HG03558 (cell line): ENCODE measurements at regions not wholly inside any gene's neighbourhood (a gene's known extent, or its start where the extent isn't known, plus 50 kb on each side); places are given as distances from the start of the nearest gene placed in this dataset.
"Not testable (repeated sequence)": the region's sequence is repeated elsewhere in the genome, so short reads cannot be mapped to it uniquely, and the experiment has no call there.

Experiments used
- ATAC-seq: cut with Tn5 transposase; IDR thresholded peaks from one replicate; pipeline ENCODE4 v1.9.1; 2021; ENCODE audit warnings: moderate number of reproducible peaks; ENCODE audit not compliant: unreplicated experiment; ENCODE audit errors: extremely low read depth

GRCh38 chr13:44308352-44308751 lies 65.3 kb upstream of the SERP2 start:
- ATAC-seq: no peak

DNA sequence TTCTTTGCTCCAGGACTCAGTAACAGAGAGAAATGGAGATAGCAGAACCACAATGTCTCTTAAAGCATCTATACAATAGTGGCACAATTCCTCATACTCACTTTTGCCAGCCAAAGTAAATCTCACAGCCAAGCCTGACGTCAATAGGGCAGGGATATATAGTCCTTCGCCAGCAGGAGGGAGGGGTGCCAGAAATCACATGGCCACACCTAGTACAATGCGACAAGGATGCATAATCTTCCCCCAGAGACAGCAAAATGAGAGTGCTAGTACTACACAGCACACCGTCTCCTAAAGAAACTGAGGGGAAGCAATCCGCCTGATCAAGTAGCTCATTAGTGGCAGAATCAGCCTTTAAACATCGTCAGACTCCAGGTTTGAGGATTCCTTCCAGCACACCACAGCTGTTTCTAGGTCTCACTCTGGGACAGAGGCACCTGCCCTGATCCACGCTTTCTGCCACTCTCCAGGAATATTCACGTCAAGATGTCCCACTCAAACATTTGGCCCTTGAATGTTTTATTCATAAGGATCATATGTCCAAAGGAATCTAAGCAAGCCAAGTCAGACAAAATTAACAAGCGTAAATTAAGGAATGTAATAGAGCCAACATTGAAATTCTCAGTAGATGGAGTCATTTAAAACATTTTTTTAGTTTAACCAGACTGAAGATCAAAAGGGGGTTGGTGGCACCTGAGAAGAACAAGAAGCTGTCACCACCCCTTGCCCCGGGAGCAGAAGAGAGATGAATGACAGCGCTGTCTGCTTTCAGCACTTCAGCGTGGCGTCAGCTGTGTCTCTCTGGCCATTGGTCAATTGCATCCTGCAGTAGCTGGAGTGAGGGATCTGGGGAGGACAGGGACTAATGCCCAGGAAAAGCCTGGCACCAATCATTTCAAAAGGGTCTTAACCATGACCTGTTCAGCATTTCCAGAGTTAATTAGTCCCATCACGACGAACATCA lies 63.5 kb upstream of the SERP2 start:
- ATAC-seq: no peak

GRCh38 chr13:44311011-44311780 lies 62.4 kb upstream of the SERP2 start:
- no peak for ATAC-seq

- no peak for ATAC-seq
These were observed 61.5 kb upstream of the SERP2 start for GRCh38 chr13:44312131-44312530.

DNA sequence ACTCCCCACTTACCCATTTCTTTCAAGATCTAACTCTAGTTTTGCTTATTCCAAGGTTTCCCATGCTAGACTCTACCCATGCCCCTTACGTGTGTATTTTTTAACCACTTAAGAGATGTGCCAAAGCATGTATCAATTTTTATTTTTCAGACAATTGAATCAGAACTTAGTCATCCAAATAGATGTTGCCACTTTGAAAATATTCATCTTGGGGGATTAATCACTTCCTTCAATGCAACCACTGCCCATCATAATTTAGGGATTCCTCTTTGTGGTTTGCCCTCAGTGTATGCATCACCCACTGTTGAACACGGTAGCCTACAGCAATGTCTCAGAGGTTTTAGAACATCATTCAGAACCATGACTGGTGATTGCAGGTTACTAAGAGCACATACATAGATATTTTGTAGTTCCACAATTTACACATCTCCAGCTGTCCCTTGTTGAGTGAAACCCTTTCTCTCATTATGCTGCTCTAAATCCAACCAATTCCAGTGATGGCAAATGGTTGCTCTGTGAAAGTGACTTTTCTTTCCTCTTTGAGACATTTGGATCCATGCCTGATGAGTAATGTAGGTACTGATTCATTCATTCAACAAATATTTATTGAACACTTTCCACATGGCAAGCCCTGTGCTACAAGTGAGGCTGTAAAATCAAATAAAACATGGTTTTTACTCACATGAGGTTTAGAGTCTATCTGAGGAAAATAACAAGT lies 60.6 kb upstream of the SERP2 start:
- no peak for ATAC-seq

- ATAC-seq: no peak
These were observed 60.0 kb upstream of the SERP2 start for GRCh38 chr13:44313674-44314073.

DNA sequence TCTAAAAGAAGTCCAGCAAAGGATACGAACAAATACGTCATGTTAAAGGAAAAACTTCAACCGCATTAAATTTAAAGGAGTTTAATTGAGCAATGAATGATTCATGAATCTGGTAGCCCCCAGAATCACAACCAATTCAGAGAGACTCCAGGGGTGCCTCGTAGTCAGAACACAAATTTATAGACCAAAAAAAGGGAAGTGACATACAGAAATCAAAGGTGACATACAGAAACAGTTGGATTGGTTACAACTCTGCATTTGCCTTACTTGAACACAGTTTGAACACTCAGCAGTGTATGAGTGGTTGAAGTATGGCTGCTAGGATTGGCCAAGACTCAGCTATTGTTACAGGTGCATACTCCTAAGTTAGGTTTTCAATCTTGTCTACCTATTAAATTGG lies 59.5 kb upstream of the SERP2 start:
- not testable (repeated sequence) for ATAC-seq

DNA sequence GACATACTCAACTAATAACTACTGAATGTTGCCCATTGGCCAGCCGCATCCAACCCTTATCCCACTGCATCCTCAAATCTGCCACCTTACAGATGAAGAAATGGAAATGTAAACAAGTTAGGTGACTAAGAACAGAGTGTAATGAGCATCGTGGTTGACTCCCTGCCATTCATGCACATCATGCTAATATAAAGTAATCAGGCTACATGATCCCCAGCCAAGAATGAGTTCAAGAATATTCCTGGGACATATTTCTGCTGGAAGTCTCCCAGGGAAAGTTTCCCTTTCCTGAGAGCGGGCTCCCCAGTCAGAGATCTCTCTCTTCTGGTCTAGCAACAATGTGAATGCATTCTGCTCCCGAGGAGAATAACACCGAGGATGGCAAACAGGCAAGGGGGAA lies 55.9 kb upstream of the SERP2 start:
- ATAC-seq: no peak

DNA sequence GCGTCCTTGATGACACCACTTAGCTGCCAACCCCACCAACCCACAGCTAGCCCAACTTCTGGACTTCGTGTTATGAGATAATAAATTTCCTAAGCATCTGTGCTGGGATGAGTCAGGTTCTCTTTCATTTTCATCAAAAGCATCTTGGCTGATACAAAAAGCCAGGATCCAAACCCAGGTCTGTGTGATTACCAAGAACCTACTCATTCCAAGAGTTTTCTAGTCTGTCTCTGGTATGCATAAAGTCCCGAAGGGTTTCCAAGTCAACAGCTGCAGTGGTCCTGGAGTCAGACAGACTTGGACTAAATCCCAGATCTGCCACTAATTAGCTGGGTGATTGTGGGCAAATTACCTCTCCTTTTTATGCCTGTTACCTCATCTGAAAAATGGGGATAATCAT lies 55.5 kb upstream of the SERP2 start:
- ATAC-seq: no peak

- ATAC-seq: no peak
These were observed 53.0 kb upstream of the SERP2 start for GRCh38 chr13:44320611-44321010.

DNA sequence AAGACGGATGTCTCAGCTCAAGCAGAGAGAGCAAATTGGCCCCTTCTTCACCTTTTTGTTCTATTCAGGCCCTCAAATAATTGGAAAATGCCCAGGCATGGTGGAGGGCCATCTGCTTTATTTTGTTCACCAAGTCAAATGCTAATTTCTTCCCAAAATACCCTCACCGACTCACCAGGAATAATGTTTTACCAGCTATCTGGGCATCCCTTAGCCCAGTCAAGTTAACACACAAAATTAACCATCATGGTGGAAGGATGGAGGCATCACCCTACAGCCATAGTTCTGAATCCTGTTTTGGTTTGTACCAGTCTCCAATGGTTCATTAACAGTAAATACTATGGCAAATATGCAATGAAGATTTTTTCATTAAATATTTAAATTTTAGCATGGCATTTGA lies 51.7 kb upstream of the SERP2 start:
- no peak for ATAC-seq

DNA sequence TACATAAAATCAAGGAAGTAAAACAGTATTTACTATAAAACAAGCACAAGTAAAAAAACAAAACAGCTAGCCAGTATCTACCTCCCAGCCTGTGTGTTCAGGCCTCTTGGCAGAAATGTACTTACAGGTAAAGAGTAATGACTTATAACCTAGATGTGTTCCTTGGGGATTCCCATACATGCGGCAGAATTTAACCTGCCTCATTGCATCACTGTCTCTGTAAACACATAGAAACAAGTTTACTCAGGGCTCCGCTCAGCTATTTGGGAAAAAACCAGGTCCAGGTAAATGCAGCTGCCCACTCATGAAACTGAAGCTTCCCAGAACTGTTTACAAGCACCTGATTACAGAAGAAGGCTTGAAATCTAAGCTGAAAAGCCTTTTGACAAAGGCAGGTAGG lies 50.7 kb upstream of the SERP2 start:
- no peak for ATAC-seq

DNA sequence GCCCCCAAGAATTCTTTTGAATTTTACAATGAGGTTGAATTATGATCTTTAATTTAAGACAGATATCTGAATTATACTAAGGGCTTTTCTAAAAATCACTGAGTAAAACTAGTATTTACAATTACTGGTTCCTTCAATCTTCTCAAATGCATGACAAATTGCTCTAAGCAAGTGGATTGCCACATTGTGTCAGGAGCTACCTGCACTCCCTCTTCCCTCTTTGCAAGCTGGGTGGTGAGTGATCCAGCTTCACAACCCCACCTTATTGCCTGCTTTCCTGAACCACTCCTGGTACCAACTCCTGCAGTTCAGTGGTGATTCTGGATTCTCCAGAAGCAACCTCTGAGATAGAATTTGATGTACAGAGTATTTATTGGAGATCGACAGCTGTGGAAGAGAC lies 49.9 kb upstream of the SERP2 start:
- ATAC-seq: no peak
